HG03175 (cell line): ENCODE measurements at regions not wholly inside any gene's neighbourhood (a gene's known extent, or its start where the extent isn't known, plus 50 kb on each side); places are given as distances from the start of the nearest gene placed in this dataset.
"Not testable (repeated sequence)": the region's sequence is repeated elsewhere in the genome, so short reads cannot be mapped to it uniquely, and the experiment has no call there.

Source experiments
- ATAC-seq: cut with Tn5 transposase; IDR thresholded peaks from one replicate; pipeline ENCODE4 v1.9.1; 2021; ENCODE audit warnings: mild to moderate bottlenecking, moderate library complexity; ENCODE audit not compliant: unreplicated experiment

DNA sequence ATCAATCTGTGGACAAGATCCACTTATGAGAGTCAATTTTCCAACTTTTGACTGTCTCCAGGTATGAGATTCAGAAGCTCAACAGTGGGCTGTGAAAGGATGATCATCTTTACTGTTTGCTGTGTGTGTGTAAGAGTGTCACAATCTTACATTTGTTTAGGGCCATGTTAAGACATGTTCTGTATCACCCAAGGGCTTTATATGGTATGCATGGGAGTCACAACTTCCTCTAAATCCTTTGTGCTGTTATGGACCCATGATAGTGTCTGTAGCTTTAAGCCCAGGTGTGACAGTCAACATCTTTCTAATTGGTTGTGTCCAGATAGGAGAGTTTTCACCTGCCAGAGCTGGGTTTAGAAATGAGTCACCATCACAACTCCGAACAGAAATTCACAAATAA, 70.2 kb downstream of the ZNF726 start:
- ATAC-seq: not testable (repeated sequence)

GRCh38 chr19:23986623-23987022, 71.9 kb downstream of the ZNF726 start:
- no peak for ATAC-seq

GRCh38 chr19:23991170-23991569, 76.5 kb downstream of the ZNF726 start:
- ATAC-seq: no peak

GRCh38 chr19:23992348-23992747, 77.7 kb downstream of the ZNF726 start:
- no peak for ATAC-seq

- no peak for ATAC-seq
Measured at GRCh38 chr19:23993440-23993839, 78.8 kb downstream of the ZNF726 start.

DNA sequence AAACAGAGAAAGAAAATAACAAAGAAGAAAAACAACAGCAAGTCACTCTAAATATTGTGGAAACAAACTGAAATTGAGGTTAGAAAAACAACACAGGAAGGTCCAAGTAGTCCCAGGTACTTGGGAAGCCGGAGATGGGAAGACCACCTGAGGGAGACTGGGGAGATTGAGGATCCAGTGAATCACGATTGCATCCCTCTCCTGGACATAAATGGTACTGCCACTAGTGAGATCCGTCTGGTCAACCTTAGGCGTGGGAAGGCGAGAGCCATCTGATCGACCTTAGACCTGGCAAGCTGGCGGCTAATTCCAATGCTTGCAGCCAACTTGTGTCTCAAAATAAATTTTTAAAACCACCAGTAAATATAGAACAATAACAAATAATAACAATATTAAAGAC, 81.9 kb downstream of the ZNF726 start:
- ATAC-seq: no peak

- ATAC-seq: no peak
Measured at GRCh38 chr19:23998568-23998967, 83.9 kb downstream of the ZNF726 start.

DNA sequence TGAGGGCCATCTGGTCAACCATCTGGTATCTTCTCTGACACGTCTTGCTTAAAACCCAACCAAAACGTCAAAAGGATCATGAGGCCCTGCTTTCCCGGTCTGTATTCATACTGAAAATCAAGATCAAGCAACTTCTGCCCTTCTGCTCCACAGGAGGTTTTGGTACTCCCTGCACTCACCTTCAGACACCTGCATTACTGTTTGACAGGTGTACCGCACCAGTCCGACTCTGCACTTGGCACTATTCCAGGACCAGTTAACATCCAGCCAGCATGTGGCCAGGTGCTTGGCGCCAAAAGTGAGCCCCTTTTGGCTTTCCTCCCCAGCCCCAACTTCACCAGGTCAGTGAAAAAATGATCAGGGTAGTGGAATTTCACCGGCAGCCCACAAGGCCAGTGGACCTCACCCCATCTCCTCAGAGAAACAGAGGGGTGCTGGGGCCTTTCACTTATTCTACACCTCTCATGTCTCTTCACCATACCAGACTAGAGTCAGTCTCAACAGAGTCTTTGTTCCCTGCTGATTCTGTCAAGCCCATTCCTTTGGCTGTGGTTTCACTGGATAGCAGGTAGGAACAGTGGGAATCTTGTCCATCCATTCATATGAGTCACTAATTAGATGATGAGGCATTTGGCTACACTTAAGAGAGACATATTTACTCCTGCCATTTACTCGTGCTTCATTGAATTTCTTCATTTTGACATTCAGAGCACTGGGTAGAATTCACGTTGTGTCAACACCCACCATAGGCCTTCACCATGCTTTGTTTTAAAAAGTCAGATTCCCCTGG, 85.3 kb downstream of the ZNF726 start:
- no peak for ATAC-seq

GRCh38 chr19:24000656-24001055, 86.0 kb downstream of the ZNF726 start:
- ATAC-seq: no peak

- ATAC-seq: no peak
Measured at GRCh38 chr19:24002256-24002945, 84.6 kb upstream of the ZNF254 start.

- ATAC-seq: no peak
Measured at GRCh38 chr19:24003537-24003936, 83.5 kb upstream of the ZNF254 start.

GRCh38 chr19:24004166-24004565, 82.8 kb upstream of the ZNF254 start:
- no peak for ATAC-seq

GRCh38 chr19:24029941-24030636, 56.9 kb upstream of the ZNF254 start:
- no peak for ATAC-seq

DNA sequence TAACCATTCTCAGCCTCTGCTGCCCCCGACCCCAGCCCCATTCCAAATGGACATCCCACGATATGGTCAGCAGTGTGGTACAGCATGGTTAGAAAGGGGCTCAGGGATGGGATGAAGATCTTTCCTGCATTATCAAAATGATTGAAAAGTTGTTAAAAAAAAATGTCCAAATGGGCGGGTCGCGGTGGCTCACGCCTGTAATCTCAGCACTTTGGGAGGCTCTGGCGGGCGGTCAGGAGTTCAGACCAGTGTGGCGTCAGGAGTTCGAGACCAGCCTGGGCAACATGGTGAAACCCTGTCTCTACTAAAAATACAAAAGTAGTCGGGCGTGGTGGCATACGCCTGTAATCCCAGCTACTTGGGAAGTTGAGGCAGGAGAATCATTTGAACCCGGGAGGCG, 54.3 kb upstream of the ZNF254 start:
- no peak for ATAC-seq

GRCh38 chr19:24033301-24033962, 53.6 kb upstream of the ZNF254 start:
- peak; percentile 97 for ATAC-seq

DNA sequence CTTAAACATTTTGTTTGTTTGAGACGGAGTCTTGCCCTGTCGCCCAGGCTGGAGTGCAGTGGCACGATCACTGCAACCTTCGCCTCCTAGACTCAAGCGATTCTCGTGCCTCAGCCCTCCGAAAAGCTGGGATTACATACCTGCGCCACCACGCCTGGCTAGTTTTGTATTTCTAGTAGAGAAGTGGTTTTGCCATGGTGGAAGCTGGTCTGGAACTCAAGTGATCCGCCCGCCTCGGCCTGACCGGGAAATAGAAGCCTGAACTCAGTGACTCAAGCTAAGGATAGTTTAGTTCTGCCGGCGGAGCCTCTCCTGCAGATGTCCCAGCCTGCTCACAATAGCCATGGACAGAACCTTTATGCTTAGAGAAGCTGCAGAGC, 53.0 kb upstream of the ZNF254 start:
- ATAC-seq: peak; percentile 28

- not testable (repeated sequence) for ATAC-seq
Measured at GRCh38 chr19:24035261-24035880, 51.6 kb upstream of the ZNF254 start.
